Transverse colon (tissue), 4 donors: ENCODE measurements at regions not wholly inside any gene's neighbourhood (a gene's known extent, or its start where the extent isn't known, plus 50 kb on each side); places are given as distances from the start of the nearest gene placed in this dataset.

ENCODE experiments used
- DNase-seq: peaks from one replicate; pipeline ENCODE4 v3.0.0-alpha.2; 2019
- H3K27ac ChIP-seq, 4 donors: fragments of 200-600 bp; sonication (generic); 2 replicates each; pipeline ENCODE4 v1.5.1; 2016 to 2018; ENCODE audit warnings: inconsistent platforms in 4 of 4
- H3K27me3 ChIP-seq: fragments of 200-600 bp; sonication (generic); 2 replicates; pipeline ENCODE4 v1.5.1; 2017; ENCODE audit warnings: inconsistent platforms
- H3K36me3 ChIP-seq, 4 donors: fragments of 200-600 bp; sonication (generic); 2 replicates each; pipeline ENCODE4 v1.5.1; 2017 to 2019; ENCODE audit warnings: inconsistent platforms in 4 of 4
- H3K4me1 ChIP-seq, 4 donors: fragments of 200-600 bp; sonication (generic); 2 replicates each; pipeline ENCODE4 v1.5.1; 2017 to 2020; ENCODE audit warnings: inconsistent platforms in 4 of 4
- H3K4me3 ChIP-seq, 4 donors: fragments of 200-600 bp; sonication (generic); 1 replicate in 1 of 4; 2 replicates in 3 of 4; pipeline versions ENCODE4 v1.5.1 to v1.6.1; 2017 to 2019; ENCODE audit warnings: inconsistent platforms in 4 of 4
- H3K9me3 ChIP-seq, 2 donors: fragments of 200-600 bp; sonication (generic); 2 replicates each; pipeline ENCODE4 v1.5.1; 2017 to 2019; ENCODE audit warnings: inconsistent platforms in 2 of 2
- CTCF ChIP-seq, 5 experiments: fragments of 200-600 bp in 3 of 5; fragments of 450-650 bp in 2 of 5; sonication (generic) in 3 of 5; IDR thresholded peaks; 1 replicate in 2 of 5; 2 replicates in 3 of 5; pipeline ENCODE4 v1.5.1; 2016 to 2017; ENCODE audit warnings: antibody characterized with exemption in 5 of 5, inconsistent platforms in 3 of 5, mild to moderate bottlenecking in 2 of 5, moderate library complexity in 1 of 5
- EP300 ChIP-seq: sonication (generic); formaldehyde crosslinking; IDR thresholded peaks from one replicate; pipeline ENCODE4 v1.6.1; 2017; ENCODE audit warnings: antibody characterized with exemption, low read depth
- POLR2A ChIP-seq: fragments of 450-650 bp; IDR thresholded peaks from one replicate; pipeline ENCODE4 v1.6.1; 2016; ENCODE audit warnings: antibody characterized with exemption, mild to moderate bottlenecking, moderate library complexity
- POLR2AphosphoS5 ChIP-seq, 3 donors: sonication (generic); formaldehyde crosslinking; IDR thresholded peaks; one replicate each; pipeline ENCODE4 v1.6.1; 2016; ENCODE audit warnings: antibody characterized with exemption in 3 of 3
- WGBS, 2 donors: methylation state at CpG; one replicate each; pipeline ENCODE4 v1.1.5; 2018; ENCODE audit warnings: low coverage in 1 of 2; 5-methylcytosine and 5-hydroxymethylcytosine counted together
- in situ Hi-C, 4 donors: fragments of 200-750 bp; cut with MboI; loops; one replicate each; pipeline versions ENCODE4 v1.15.0 to v1.15.1; 2017; ENCODE audit warnings: low sequenced_read_pairs in 3 of 4, low pct_ligation_motif_present in 1 of 4, low pct_unique_long_range_greater_than_20kb in 1 of 4
- intact Hi-C: fragments of 100-400 bp; cut with DNase I; formaldehyde crosslinking; loops from one replicate; pipeline ENCODE4 v1.15.1; 2023; ENCODE audit warnings: low total_unique reads

GRCh38 chr2:118634876-118635275 is 212.6 kb downstream of the EN1 start:
- H3K4me1 ChIP-seq = no peaks in the 10 kb centered on the region
- H3K27ac ChIP-seq = no peak overlapping the region
- intact Hi-C loops (no loop called here), in situ Hi-C loops (no loop called here)
- no peaks in the 10 kb centered on the region for H3K9me3 ChIP-seq
- H3K36me3 ChIP-seq = no peaks in the 10 kb centered on the region
- TF ChIP-seq CTCF (IDR thresholded peaks at IDR 0.05) = no peak
- no peaks in the 10 kb centered on the region for H3K27me3 ChIP-seq
- no peak for DNase-seq
- 73% methylated on average over 3 of the region's 3 CpGs; no CpG with 5 or more reads in 1 of the 2 donors for WGBS, 2 donors
- no peak overlapping the region for H3K4me3 ChIP-seq

GRCh38 chr2:118633371-118634018 is 214.0 kb downstream of the EN1 start:
- intact Hi-C loops (no loop called here), in situ Hi-C loops (no loop called here)
- Histone ChIP-seq H3K27me3 (no peaks in the 10 kb centered on the region), H3K4me3 (no peak overlapping the region), H3K4me1 (no peaks in the 10 kb centered on the region), H3K27ac (no peak overlapping the region), H3K9me3 (no peaks in the 10 kb centered on the region), H3K36me3 (no peaks in the 10 kb centered on the region)
- TF ChIP-seq CTCF (IDR thresholded peaks at IDR 0.05) = no peak
- WGBS, 2 donors = 80 to 85% methylated on average over 4 to 9 of the region's 9 CpGs
- DNase-seq = no peak

- intact Hi-C loops = no loop called here
- Histone ChIP-seq H3K4me1 (no peaks in the 10 kb centered on the region), H3K36me3 (no peaks in the 10 kb centered on the region), H3K9me3 (no peaks in the 10 kb centered on the region), H3K27me3 (no peaks in the 10 kb centered on the region), H3K27ac (no peak overlapping the region), H3K4me3 (no peak overlapping the region)
- TF ChIP-seq CTCF (IDR thresholded peaks at IDR 0.05) = no peak
- no peak for TF ChIP-seq POLR2AphosphoS5 (IDR thresholded peaks at IDR 0.05)
- TF ChIP-seq EP300 = no peak
- no peak for TF ChIP-seq POLR2A
- in situ Hi-C loops = no loop called here
- WGBS, 2 donors = 64% methylated on average over 11 of the region's 11 CpGs; no CpG with 5 or more reads in 1 of the 2 donors
- DNase-seq = no peak
Observed at GRCh38 chr2:118632921-118633320, 214.5 kb downstream of the EN1 start.

- TF ChIP-seq POLR2A (no peak), CTCF (IDR thresholded peaks at IDR 0.05) (no peak), POLR2AphosphoS5 (IDR thresholded peaks at IDR 0.05) (no peak)
- H3K9me3 ChIP-seq = no peaks in the 10 kb centered on the region
- 75% methylated on average over 3 of the region's 3 CpGs; no CpG with 5 or more reads in 1 of the 2 donors for WGBS, 2 donors
- H3K4me3 ChIP-seq = no peak overlapping the region
- H3K27ac ChIP-seq = no peak overlapping the region
- intact Hi-C loops (no loop called here), in situ Hi-C loops (no loop called here)
- no peak for DNase-seq
- no peaks in the 10 kb centered on the region for H3K36me3 ChIP-seq
- H3K4me1 ChIP-seq = no peaks in the 10 kb centered on the region
- no peaks in the 10 kb centered on the region for H3K27me3 ChIP-seq
Observed at GRCh38 chr2:118627156-118627555, 220.3 kb downstream of the EN1 start.
